ENCODE measurements at regions not wholly inside any gene's neighbourhood (a gene's known extent, or its start where the extent isn't known, plus 50 kb on each side); places are given as distances from the start of the nearest gene placed in this dataset.
A peak's percentile ranks its signal among the peaks of the same experiment; 100 is the strongest.

GRCh38 chr5:159851053-159851452 lies 65.2 kb upstream of the ADRA1B start:
- DNase-seq: no peak

GRCh38 chr5:159854916-159855315 lies 61.4 kb upstream of the ADRA1B start:
- no peak for DNase-seq

- peak in 1 of 3 donors; percentile 62 for DNase-seq
Observed at GRCh38 chr5:159855476-159856191, 60.6 kb upstream of the ADRA1B start.

GRCh38 chr5:159858871-159859270 lies 57.4 kb upstream of the ADRA1B start:
- DNase-seq: no peak

GRCh38 chr5:159861086-159861485 lies 55.2 kb upstream of the ADRA1B start:
- DNase-seq: peak in 1 of 3 donors; percentile 40

- peak; percentile 71 to 87 (median 73) for DNase-seq
Observed at GRCh38 chr5:159864885-159865691, 51.2 kb upstream of the ADRA1B start.

- DNase-seq: no peak
Observed at GRCh38 chr5:159866093-159866492, 50.2 kb upstream of the ADRA1B start.

All from muscle of back (tissue), 3 donors.